ENCODE measurements at regions not wholly inside any gene's neighbourhood (a gene's known extent, or its start where the extent isn't known, plus 50 kb on each side); places are given as distances from the start of the nearest gene placed in this dataset.

GRCh38 chr11:98545544-98546175 lies 475.1 kb upstream of the CNTN5 start:
- TF ChIP-seq CTCF (IDR thresholded peaks at IDR 0.05; ENCODE audit: low read depth, low read length), result no peak
- no peak overlapping the region for H3K4me3 ChIP-seq (replicated peaks in 1 of 2; ENCODE audit: low read depth in 2 of 2, low read length in 2 of 2)
- DNase-seq (ENCODE audit: low read depth in 2 of 2), result no peak

- DNase-seq (ENCODE audit: low read depth in 2 of 2), result no peak
- TF ChIP-seq CTCF (IDR thresholded peaks at IDR 0.05; ENCODE audit: low read depth, low read length), result no peak
- no peak overlapping the region for H3K4me3 ChIP-seq (replicated peaks in 1 of 2; ENCODE audit: low read depth in 2 of 2, low read length in 2 of 2)
Observed at GRCh38 chr11:98549571-98549970, 471.2 kb upstream of the CNTN5 start.

GRCh38 chr11:98559961-98560360 lies 460.8 kb upstream of the CNTN5 start:
- DNase-seq (ENCODE audit: low read depth in 2 of 2), result no peak
- H3K4me3 ChIP-seq (replicated peaks in 1 of 2; ENCODE audit: low read depth in 2 of 2, low read length in 2 of 2), result no peak overlapping the region
- no peak for TF ChIP-seq CTCF (IDR thresholded peaks at IDR 0.05; ENCODE audit: low read depth, low read length)

- DNase-seq (ENCODE audit: low read depth in 2 of 2), result no peak
- no peak for TF ChIP-seq CTCF (IDR thresholded peaks at IDR 0.05; ENCODE audit: low read depth, low read length)
- H3K4me3 ChIP-seq (replicated peaks in 1 of 2; ENCODE audit: low read depth in 2 of 2, low read length in 2 of 2), result no peak overlapping the region
Observed at GRCh38 chr11:98561252-98561651, 459.5 kb upstream of the CNTN5 start.

GRCh38 chr11:98561877-98562395 lies 458.8 kb upstream of the CNTN5 start:
- H3K4me3 ChIP-seq (replicated peaks in 1 of 2; ENCODE audit: low read depth in 2 of 2, low read length in 2 of 2), result no peak overlapping the region
- DNase-seq (ENCODE audit: low read depth in 2 of 2), result no peak
- TF ChIP-seq CTCF (IDR thresholded peaks at IDR 0.05; ENCODE audit: low read depth, low read length), result no peak

GRCh38 chr11:98564233-98564632 lies 456.5 kb upstream of the CNTN5 start:
- H3K4me3 ChIP-seq (replicated peaks in 1 of 2; ENCODE audit: low read depth in 2 of 2, low read length in 2 of 2), result no peak overlapping the region
- DNase-seq (ENCODE audit: low read depth in 2 of 2), result no peak
- no peak for TF ChIP-seq CTCF (IDR thresholded peaks at IDR 0.05; ENCODE audit: low read depth, low read length)

GRCh38 chr11:98564881-98565280 lies 455.9 kb upstream of the CNTN5 start:
- H3K4me3 ChIP-seq (replicated peaks in 1 of 2; ENCODE audit: low read depth in 2 of 2, low read length in 2 of 2), result no peak overlapping the region
- TF ChIP-seq CTCF (IDR thresholded peaks at IDR 0.05; ENCODE audit: low read depth, low read length), result no peak
- no peak for DNase-seq (ENCODE audit: low read depth in 2 of 2)
